ENCODE measurements at regions not wholly inside any gene's neighbourhood (a gene's known extent, or its start where the extent isn't known, plus 50 kb on each side); places are given as distances from the start of the nearest gene placed in this dataset.

- Histone ChIP-seq H3K36me3 (replicated peaks in 1 of 2) (no peaks in the 10 kb centered on the region), H3K27ac (no peak overlapping the region), H3K4me1 (replicated peaks in 1 of 2) (no peaks in the 10 kb centered on the region), H3K4me3 (no peak overlapping the region), H3K27me3 (no peaks in the 10 kb centered on the region), H3K9me3 (replicated peaks in 1 of 3) (no peaks in the 10 kb centered on the region)
- DNase-seq, result peak; percentile 19 to 58 (median 38)
- no peak for TF ChIP-seq POLR2A (IDR thresholded peaks at IDR 0.05)
- TF ChIP-seq CTCF (IDR thresholded peaks at IDR 0.05), result peak in 5 of 6 experiments; percentile 35 to 53 (median 49)
- WGBS, 4 donors, result 18 to 26% (median 23%) methylated on average over 5 of the region's 5 CpGs
- intact Hi-C loops (cut with DNase I), result loop anchor here in 1 of 2 donors (10.0 kb wide), 1 partner anchor 428 kb away; no protein-coding TSS in a partner anchor
Measured at GRCh38 chr6:9412951-9413559, 977.7 kb upstream of the SLC35B3 start.

DNA sequence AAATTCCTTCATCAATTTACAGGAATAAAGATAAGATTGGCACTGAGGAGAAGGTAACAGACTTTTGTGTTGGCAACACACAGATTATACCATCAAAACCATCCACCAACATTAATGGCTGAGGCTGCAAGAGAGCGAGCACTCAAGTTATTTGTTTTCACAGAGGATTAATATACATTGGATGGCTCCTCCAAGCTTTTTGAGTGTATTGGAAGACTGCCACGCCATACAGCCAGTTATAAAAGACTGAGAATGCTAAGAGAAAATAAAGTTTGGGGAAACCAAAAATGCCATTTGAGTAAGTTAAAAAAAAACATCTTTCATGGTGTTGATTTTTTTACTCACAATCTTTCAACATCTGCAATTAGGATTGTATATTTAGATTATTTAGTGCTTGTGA lies 973.8 kb upstream of the SLC35B3 start:
- H3K4me1 ChIP-seq (replicated peaks in 1 of 2), result no peaks in the 10 kb centered on the region
- H3K27me3 ChIP-seq, result no peaks in the 10 kb centered on the region
- H3K4me3 ChIP-seq, result no peak overlapping the region
- H3K36me3 ChIP-seq (replicated peaks in 1 of 2), result no peaks in the 10 kb centered on the region
- H3K9me3 ChIP-seq (replicated peaks in 1 of 3), result no peaks in the 10 kb centered on the region
- WGBS, 4 donors, result 56 to 74% (median 69%) methylated on average over 2 of the region's 2 CpGs
- intact Hi-C loops (cut with DNase I), result no loop called here
- DNase-seq, result no peak
- TF ChIP-seq CTCF (IDR thresholded peaks at IDR 0.05) (no peak), POLR2A (IDR thresholded peaks at IDR 0.05) (no peak)
- no peak overlapping the region for H3K27ac ChIP-seq

GRCh38 chr6:9408402-9409117 lies 973.2 kb upstream of the SLC35B3 start:
- no peaks in the 10 kb centered on the region for H3K9me3 ChIP-seq (replicated peaks in 1 of 3)
- WGBS, 4 donors, result 76 to 88% (median 83%) methylated on average over 2 of the region's 2 CpGs
- no peak for DNase-seq
- no peak overlapping the region for H3K4me3 ChIP-seq
- TF ChIP-seq CTCF (IDR thresholded peaks at IDR 0.05), result no peak
- TF ChIP-seq POLR2A (IDR thresholded peaks at IDR 0.05), result no peak
- H3K36me3 ChIP-seq (replicated peaks in 1 of 2), result no peaks in the 10 kb centered on the region
- no peaks in the 10 kb centered on the region for H3K27me3 ChIP-seq
- no peak overlapping the region for H3K27ac ChIP-seq
- no peaks in the 10 kb centered on the region for H3K4me1 ChIP-seq (replicated peaks in 1 of 2)
- intact Hi-C loops (cut with DNase I), result no loop called here

GRCh38 chr6:9405825-9406224 lies 970.5 kb upstream of the SLC35B3 start:
- TF ChIP-seq POLR2A (IDR thresholded peaks at IDR 0.05) (no peak), CTCF (IDR thresholded peaks at IDR 0.05) (no peak)
- 74 to 77% (median 77%) methylated on average over 7 of the region's 7 CpGs for WGBS, 4 donors
- Histone ChIP-seq H3K27me3 (no peaks in the 10 kb centered on the region), H3K4me3 (no peak overlapping the region), H3K9me3 (replicated peaks in 1 of 3) (no peaks in the 10 kb centered on the region), H3K4me1 (replicated peaks in 1 of 2) (no peaks in the 10 kb centered on the region), H3K36me3 (replicated peaks in 1 of 2) (no peaks in the 10 kb centered on the region), H3K27ac (no peak overlapping the region)
- intact Hi-C loops (cut with DNase I), result no loop called here
- DNase-seq, result no peak
